Adrenal gland (tissue), 5 donors: ENCODE measurements at regions not wholly inside any gene's neighbourhood (a gene's known extent, or its start where the extent isn't known, plus 50 kb on each side); places are given as distances from the start of the nearest gene placed in this dataset.

Experiments
- CTCF ChIP-seq, 6 experiments: fragments of 450-650 bp in 4 of 6; fragments of 200-600 bp in 2 of 6; sonication (generic) in 1 of 6; IDR thresholded peaks; 1 replicate in 5 of 6; 2 replicates in 1 of 6; pipeline versions ENCODE4 v1.5.1 to v1.8.0; 2016 to 2021; ENCODE audit warnings: antibody characterized with exemption in 6 of 6, mild to moderate bottlenecking in 2 of 6, moderate library complexity in 1 of 6
- POLR2A ChIP-seq, 2 donors: fragments of 450-650 bp; IDR thresholded peaks; one replicate each; pipeline ENCODE4 v1.6.1; 2017; ENCODE audit warnings: antibody characterized with exemption in 2 of 2, mild to moderate bottlenecking in 2 of 2, moderate library complexity in 1 of 2
- donor health status: DM: no; HTN: no; CAD: no.

DNA sequence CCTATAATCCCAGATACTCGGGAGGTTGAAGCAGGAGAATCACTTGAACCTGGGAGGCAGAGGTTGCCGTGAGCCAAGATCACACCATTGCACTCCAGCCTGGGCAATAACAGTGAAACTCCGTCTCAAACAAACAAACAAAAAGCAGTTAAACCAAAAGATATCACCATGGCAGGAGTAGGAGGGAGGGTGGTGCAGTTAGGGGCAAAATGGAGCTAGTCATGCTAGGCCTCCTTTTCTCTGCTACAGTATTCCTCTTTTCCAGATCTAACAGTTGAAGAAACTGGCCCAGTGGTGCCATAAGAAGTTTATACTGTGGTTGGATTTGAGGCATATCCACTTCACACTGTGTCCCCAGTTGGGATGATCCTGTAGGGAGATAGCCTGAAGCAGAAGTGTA lies 261.6 kb downstream of the SKIDA1 start:
- no peak for TF ChIP-seq CTCF (IDR thresholded peaks at IDR 0.05)
- TF ChIP-seq POLR2A (IDR thresholded peaks at IDR 0.05): no peak
